Neuronal stem cell (in vitro differentiated cells): ENCODE measurements at regions not wholly inside any gene's neighbourhood (a gene's known extent, or its start where the extent isn't known, plus 50 kb on each side); places are given as distances from the start of the nearest gene placed in this dataset.
A peak's percentile ranks its signal among the peaks of the same experiment; 100 is the strongest.

ENCODE experiments used
- DNase-seq: peaks from one replicate; pipeline ENCODE4 v3.0.0-alpha.2; 2013; ENCODE audit warnings: low spot score
- H2AFZ ChIP-seq: one replicate; pipeline ENCODE4 v1.6.1; 2013; ENCODE audit warnings: mild to moderate bottlenecking, low read length, inconsistent platforms
- H2AK5ac ChIP-seq: 2 replicates; pipeline ENCODE4 v1.6.1; 2013; ENCODE audit warnings: low read depth, mild to moderate bottlenecking, inconsistent platforms, low read length, moderate library complexity, mixed read lengths
- H2BK120ac ChIP-seq: 2 replicates; pipeline ENCODE4 v1.6.1; 2013; ENCODE audit warnings: low read depth, mild to moderate bottlenecking, inconsistent platforms, low read length, moderate library complexity, mixed read lengths
- H2BK12ac ChIP-seq: one replicate; pipeline ENCODE4 v1.6.1; 2013; ENCODE audit warnings: low read length, inconsistent platforms
- H2BK15ac ChIP-seq: 2 replicates; pipeline ENCODE4 v1.6.1; 2013; ENCODE audit warnings: mild to moderate bottlenecking, low read length, inconsistent platforms, mixed read lengths
- H2BK5ac ChIP-seq: one replicate; pipeline ENCODE4 v1.6.1; 2013; ENCODE audit warnings: inconsistent platforms, mild to moderate bottlenecking, low read length, moderate library complexity
- H3K14ac ChIP-seq: one replicate; pipeline ENCODE4 v1.6.1; 2013; ENCODE audit warnings: low read length, inconsistent platforms
- H3K18ac ChIP-seq: 2 replicates; pipeline ENCODE4 v1.6.1; 2013; ENCODE audit warnings: low read length, inconsistent platforms
- H3K23ac ChIP-seq: 2 replicates; pipeline ENCODE4 v1.6.1; 2013; ENCODE audit warnings: low read depth, mild to moderate bottlenecking, mixed read lengths, low read length, inconsistent platforms; ENCODE audit not compliant: poor library complexity
- H3K27ac ChIP-seq: replicated peaks from 3 replicates; pipeline ENCODE4 v1.5.1; 2013; ENCODE audit warnings: low read length, inconsistent platforms
- H3K27me3 ChIP-seq, 3 experiments: 2 replicates each; pipeline ENCODE4 v1.6.1; 2013; ENCODE audit warnings: low read length in 3 of 3, mild to moderate bottlenecking in 2 of 3, inconsistent platforms in 1 of 3, low read depth in 1 of 3, mixed read lengths in 1 of 3, moderate library complexity in 1 of 3; ENCODE audit not compliant: control insufficient read depth in 3 of 3, insufficient read depth in 3 of 3
- H3K36me3 ChIP-seq, 2 donors: replicated peaks in 1 of 2; 2 replicates each; pipeline ENCODE4 v1.6.1; 2013; ENCODE audit warnings: low read length in 2 of 2; ENCODE audit not compliant: control insufficient read depth in 2 of 2, insufficient read depth in 2 of 2
- H3K4ac ChIP-seq: 2 replicates; pipeline ENCODE4 v1.6.1; 2013; ENCODE audit warnings: inconsistent platforms, mild to moderate bottlenecking, low read length, moderate library complexity
- H3K4me1 ChIP-seq, 2 donors: 1 replicate in 1 of 2; 2 replicates in 1 of 2; pipeline ENCODE4 v1.6.1; 2013; ENCODE audit warnings: low read length in 2 of 2, low read depth in 1 of 2; ENCODE audit not compliant: control insufficient read depth in 2 of 2, insufficient read depth in 1 of 2
- H3K4me2 ChIP-seq: one replicate; pipeline ENCODE4 v1.6.1; 2013; ENCODE audit warnings: mild to moderate bottlenecking, low read length, inconsistent platforms; ENCODE audit not compliant: insufficient read depth, poor library complexity, severe bottlenecking
- H3K4me3 ChIP-seq, 2 donors: 2 replicates each; pipeline ENCODE4 v1.5.1; 2013; ENCODE audit warnings: low read length in 2 of 2, mild to moderate bottlenecking in 2 of 2, inconsistent platforms in 1 of 2, moderate library complexity in 1 of 2
- H3K79me1 ChIP-seq: one replicate; pipeline ENCODE4 v1.6.1; 2013; ENCODE audit warnings: low read depth, mild to moderate bottlenecking, inconsistent platforms, low read length, moderate library complexity
- H3K9ac ChIP-seq: one replicate; pipeline ENCODE4 v1.6.1; 2013; ENCODE audit warnings: mild to moderate bottlenecking, low read depth, low read length, inconsistent platforms; ENCODE audit not compliant: poor library complexity
- H3K9me3 ChIP-seq, 2 donors: replicated peaks in 1 of 2; 2 replicates each; pipeline versions ENCODE3 to v1.6.1; 2013; ENCODE audit warnings: low read length in 2 of 2, mild to moderate bottlenecking in 2 of 2, inconsistent platforms in 1 of 2, low read depth in 1 of 2, mixed read lengths in 1 of 2, moderate library complexity in 1 of 2; ENCODE audit not compliant: control insufficient read depth in 2 of 2, insufficient read depth in 1 of 2
- H4K8ac ChIP-seq: one replicate; pipeline ENCODE4 v1.6.1; 2013; ENCODE audit warnings: low read depth, mild to moderate bottlenecking, inconsistent platforms, low read length, moderate library complexity
- H4K91ac ChIP-seq: one replicate; pipeline ENCODE4 v1.6.1; 2013; ENCODE audit warnings: low read length, low read depth, mild to moderate bottlenecking, inconsistent platforms; ENCODE audit not compliant: poor library complexity
- WGBS, 2 donors: extraction: QIAGEN DNeasy Blood & Tissue Kit; methylation state at CpG; one replicate each; pipeline ENCODE4 v1.1.7; 2013; ENCODE audit warnings: missing lambda C conversion rate in 2 of 2, mixed read lengths in 1 of 2; ENCODE audit not compliant: insufficient read length in 2 of 2, insufficient replicate concordance in 1 of 2; ENCODE audit errors: extremely low coverage in 2 of 2; 5-methylcytosine and 5-hydroxymethylcytosine counted together

GRCh38 chr13:55538424-55538823, 1602.3 kb upstream of the PRR20A start:
- no peaks in the 10 kb centered on the region for H3K36me3 ChIP-seq
- H3K79me1 ChIP-seq = no peaks in the 10 kb centered on the region
- no peak overlapping the region for H3K9ac ChIP-seq
- H4K91ac ChIP-seq = no peak overlapping the region
- H3K18ac ChIP-seq = no peak overlapping the region
- no peak overlapping the region for H2AK5ac ChIP-seq
- no peak overlapping the region for H3K14ac ChIP-seq
- H3K4me1 ChIP-seq = no peaks in the 10 kb centered on the region
- no peak overlapping the region for H4K8ac ChIP-seq
- WGBS, 2 donors = no CpG with 5 or more reads among the region's 2 CpGs
- H3K4ac ChIP-seq = no peak overlapping the region
- no peak overlapping the region for H3K4me2 ChIP-seq
- H3K4me3 ChIP-seq = no peak overlapping the region
- H2BK5ac ChIP-seq = no peak overlapping the region
- H3K23ac ChIP-seq = no peak overlapping the region
- H2BK12ac ChIP-seq = no peak overlapping the region
- H2AFZ ChIP-seq = no peak overlapping the region
- H3K27ac ChIP-seq = no peak overlapping the region
- H3K27me3 ChIP-seq = no peaks in the 10 kb centered on the region
- no peak overlapping the region for H2BK15ac ChIP-seq
- no peak for DNase-seq
- H3K9me3 ChIP-seq = peaks cover 0 to 10% of the 10 kb centered on the region in 2 donors
- no peak overlapping the region for H2BK120ac ChIP-seq

GRCh38 chr13:55543053-55543452, 1597.7 kb upstream of the PRR20A start:
- no peak overlapping the region for H3K4me3 ChIP-seq
- H2AK5ac ChIP-seq = no peak overlapping the region
- H4K91ac ChIP-seq = no peak overlapping the region
- H3K4me2 ChIP-seq = no peak overlapping the region
- H3K9ac ChIP-seq = no peak overlapping the region
- no peak overlapping the region for H2BK5ac ChIP-seq
- no peak overlapping the region for H3K18ac ChIP-seq
- no peak overlapping the region for H2AFZ ChIP-seq
- no peaks in the 10 kb centered on the region for H3K79me1 ChIP-seq
- H3K27ac ChIP-seq = no peak overlapping the region
- no peak overlapping the region for H2BK120ac ChIP-seq
- H2BK12ac ChIP-seq = no peak overlapping the region
- H3K14ac ChIP-seq = no peak overlapping the region
- H3K36me3 ChIP-seq = no peaks in the 10 kb centered on the region
- DNase-seq = no peak
- H3K9me3 ChIP-seq = peaks cover 0 to 2% of the 10 kb centered on the region in 2 donors
- no peaks in the 10 kb centered on the region for H3K27me3 ChIP-seq
- no peaks in the 10 kb centered on the region for H3K4me1 ChIP-seq
- no peak overlapping the region for H2BK15ac ChIP-seq
- no peak overlapping the region for H4K8ac ChIP-seq
- H3K23ac ChIP-seq = no peak overlapping the region
- H3K4ac ChIP-seq = no peak overlapping the region

GRCh38 chr13:55550624-55551023, 1590.1 kb upstream of the PRR20A start:
- Histone ChIP-seq H3K4me3 (no peak overlapping the region), H3K27me3 (no peaks in the 10 kb centered on the region), H3K4me2 (no peak overlapping the region), H3K18ac (no peak overlapping the region), H3K27ac (no peak overlapping the region), H3K9me3 (peaks cover 9 to 18% of the 10 kb centered on the region in 2 donors), H3K4ac (no peak overlapping the region), H3K23ac (no peak overlapping the region), H2AK5ac (no peak overlapping the region), H2BK120ac (no peak overlapping the region), H4K8ac (no peak overlapping the region), H3K4me1 (no peaks in the 10 kb centered on the region), H2AFZ (no peak overlapping the region), H2BK12ac (no peak overlapping the region), H2BK5ac (no peak overlapping the region), H3K14ac (no peak overlapping the region), H3K79me1 (no peaks in the 10 kb centered on the region), H2BK15ac (no peak overlapping the region), H3K9ac (no peak overlapping the region), H3K36me3 (no peaks in the 10 kb centered on the region), H4K91ac (no peak overlapping the region)
- no peak for DNase-seq

GRCh38 chr13:55553701-55554100, 1587.0 kb upstream of the PRR20A start:
- no CpG with 5 or more reads among the region's 1 CpG for WGBS, 2 donors
- Histone ChIP-seq H3K36me3 (no peaks in the 10 kb centered on the region), H4K91ac (no peak overlapping the region), H3K27ac (no peak overlapping the region), H3K23ac (no peak overlapping the region), H3K9ac (no peak overlapping the region), H4K8ac (no peak overlapping the region), H3K4me2 (no peak overlapping the region), H2BK12ac (no peak overlapping the region), H3K18ac (no peak overlapping the region), H2BK120ac (no peak overlapping the region), H3K79me1 (no peaks in the 10 kb centered on the region), H3K9me3 (peaks cover 9 to 18% of the 10 kb centered on the region in 2 donors), H3K14ac (no peak overlapping the region), H3K4me3 (no peak overlapping the region), H2AK5ac (no peak overlapping the region), H2BK5ac (no peak overlapping the region), H2AFZ (peak overlapping the region; percentile 4), H2BK15ac (no peak overlapping the region), H3K4ac (no peak overlapping the region), H3K27me3 (no peaks in the 10 kb centered on the region), H3K4me1 (no peaks in the 10 kb centered on the region)
- no peak for DNase-seq
